ENCODE measurements at regions not wholly inside any gene's neighbourhood (a gene's known extent, or its start where the extent isn't known, plus 50 kb on each side); places are given as distances from the start of the nearest gene placed in this dataset.

GRCh38 chr2:153715218-153715850, 156.4 kb upstream of the GALNT13 start:
- TF ChIP-seq RAD21 (IDR thresholded peaks at IDR 0.05 in 1 of 2, conservative IDR thresholded peaks at IDR 0.05 in 1 of 2; ENCODE audit: low read depth in 2 of 2, low read length in 2 of 2) = no peak
- TF ChIP-seq CTCF (IDR thresholded peaks at IDR 0.05; ENCODE audit: control extremely low read depth in 1 of 3, insufficient read depth in 1 of 3, low read depth in 1 of 3, low read length in 3 of 3) = no peak
- TF ChIP-seq JUND (IDR thresholded peaks at IDR 0.05; ENCODE audit: low read length) = no peak
- TF ChIP-seq MAX (IDR thresholded peaks at IDR 0.05) = no peak
- no peak for TF ChIP-seq BCL11A (IDR thresholded peaks at IDR 0.05; ENCODE audit: low read depth in 2 of 2, low read length in 2 of 2)
- TF ChIP-seq KDM1A (IDR thresholded peaks at IDR 0.05; ENCODE audit: borderline replicate concordance, low read length) = no peak
- no peak for TF ChIP-seq TBP (IDR thresholded peaks at IDR 0.05; ENCODE audit: low read depth, low read length)
